Skeletal muscle tissue (tissue), 3 donors: ENCODE measurements at regions not wholly inside any gene's neighbourhood (a gene's known extent, or its start where the extent isn't known, plus 50 kb on each side); places are given as distances from the start of the nearest gene placed in this dataset.
"Not testable (repeated sequence)": the region's sequence is repeated elsewhere in the genome, so short reads cannot be mapped to it uniquely, and the experiment has no call there.

ENCODE experiments used
- H3K27ac ChIP-seq: one replicate; pipeline ENCODE4 v1.7.0; 2013; ENCODE audit warnings: mild to moderate bottlenecking, low read depth, low read length, inconsistent platforms
- H3K27me3 ChIP-seq, 3 donors: one replicate each; pipeline ENCODE4 v1.7.0; 2013; ENCODE audit warnings: low read length in 3 of 3; ENCODE audit not compliant: control insufficient read depth in 3 of 3, insufficient read depth in 3 of 3
- H3K36me3 ChIP-seq, 3 donors: one replicate each; pipeline ENCODE4 v1.7.0; 2013; ENCODE audit warnings: low read length in 3 of 3; ENCODE audit not compliant: control insufficient read depth in 3 of 3, insufficient read depth in 3 of 3
- H3K4me1 ChIP-seq, 3 donors: one replicate each; pipeline ENCODE4 v1.7.0; 2013; ENCODE audit warnings: low read length in 3 of 3, mild to moderate bottlenecking in 3 of 3; ENCODE audit not compliant: control insufficient read depth in 3 of 3, insufficient read depth in 3 of 3
- H3K4me3 ChIP-seq, 3 donors: one replicate each; pipeline ENCODE4 v1.7.0; 2013; ENCODE audit warnings: low read length in 3 of 3
- H3K9ac ChIP-seq, 3 donors: one replicate each; pipeline ENCODE4 v1.7.0; 2013; ENCODE audit warnings: low read length in 3 of 3, mild to moderate bottlenecking in 3 of 3, moderate library complexity in 2 of 3, low read depth in 1 of 3
- H3K9me3 ChIP-seq, 3 donors: one replicate each; pipeline ENCODE4 v1.7.0; 2013; ENCODE audit warnings: low read length in 3 of 3; ENCODE audit not compliant: control insufficient read depth in 3 of 3
- donor health status: Osteomylitis.

DNA sequence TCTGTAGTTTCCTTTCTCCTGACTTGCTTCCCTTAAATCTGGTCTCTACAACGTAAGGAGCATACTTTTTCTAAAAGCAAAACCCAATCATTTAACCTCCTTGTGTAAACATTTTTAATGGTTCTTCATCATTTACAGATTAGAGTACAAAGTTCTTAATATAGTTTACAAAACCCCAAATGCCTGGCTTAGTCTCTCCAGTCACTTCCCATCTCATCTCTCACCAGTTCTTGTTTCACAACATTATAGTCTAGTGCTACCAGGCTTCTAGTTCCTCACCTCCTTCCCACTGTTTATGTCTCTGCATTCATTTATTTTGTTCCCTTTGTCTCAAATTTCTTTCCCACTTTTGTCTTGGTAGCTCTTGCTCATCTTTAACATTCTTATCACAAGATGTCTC lies 168.4 kb downstream of the FASLG start:
- H3K4me3 ChIP-seq: no peak overlapping the region
- no peaks in the 10 kb centered on the region for H3K9me3 ChIP-seq

DNA sequence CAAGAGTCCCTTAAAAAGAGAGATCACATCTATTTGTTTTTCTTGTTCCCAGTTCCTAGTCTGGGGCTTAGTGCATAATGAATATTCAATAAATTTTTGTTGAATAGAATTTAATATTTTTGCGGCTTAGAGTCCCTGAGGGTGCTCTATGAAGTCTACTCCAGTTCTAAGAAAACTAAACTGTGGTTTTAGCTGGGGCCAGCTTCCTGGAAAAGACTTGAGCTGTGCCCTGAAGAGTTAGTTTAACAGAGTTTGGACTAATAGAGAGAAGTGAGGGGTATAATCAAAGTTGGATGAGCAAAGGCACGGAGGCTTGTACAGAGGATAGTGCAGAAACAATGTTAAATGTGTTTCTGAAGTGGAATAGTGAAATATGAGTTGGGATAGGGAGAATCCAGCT lies 168.9 kb downstream of the FASLG start:
- Histone ChIP-seq H3K9me3 (no peaks in the 10 kb centered on the region), H3K4me3 (no peak overlapping the region), H3K27me3 (no peaks in the 10 kb centered on the region), H3K36me3 (no peaks in the 10 kb centered on the region), H3K9ac (no peak overlapping the region), H3K4me1 (peaks cover 0 to 5% (median 0%) of the 10 kb centered on the region in 3 donors), H3K27ac (no peak overlapping the region)

More for the DNA sequence above, 168.4 kb downstream of the FASLG start:
- no peaks in the 10 kb centered on the region for H3K36me3 ChIP-seq
- peaks cover 0 to 5% (median 0%) of the 10 kb centered on the region in 3 donors for H3K4me1 ChIP-seq
- H3K9ac ChIP-seq: no peak overlapping the region
- H3K27ac ChIP-seq: no peak overlapping the region
- no peaks in the 10 kb centered on the region for H3K27me3 ChIP-seq

DNA sequence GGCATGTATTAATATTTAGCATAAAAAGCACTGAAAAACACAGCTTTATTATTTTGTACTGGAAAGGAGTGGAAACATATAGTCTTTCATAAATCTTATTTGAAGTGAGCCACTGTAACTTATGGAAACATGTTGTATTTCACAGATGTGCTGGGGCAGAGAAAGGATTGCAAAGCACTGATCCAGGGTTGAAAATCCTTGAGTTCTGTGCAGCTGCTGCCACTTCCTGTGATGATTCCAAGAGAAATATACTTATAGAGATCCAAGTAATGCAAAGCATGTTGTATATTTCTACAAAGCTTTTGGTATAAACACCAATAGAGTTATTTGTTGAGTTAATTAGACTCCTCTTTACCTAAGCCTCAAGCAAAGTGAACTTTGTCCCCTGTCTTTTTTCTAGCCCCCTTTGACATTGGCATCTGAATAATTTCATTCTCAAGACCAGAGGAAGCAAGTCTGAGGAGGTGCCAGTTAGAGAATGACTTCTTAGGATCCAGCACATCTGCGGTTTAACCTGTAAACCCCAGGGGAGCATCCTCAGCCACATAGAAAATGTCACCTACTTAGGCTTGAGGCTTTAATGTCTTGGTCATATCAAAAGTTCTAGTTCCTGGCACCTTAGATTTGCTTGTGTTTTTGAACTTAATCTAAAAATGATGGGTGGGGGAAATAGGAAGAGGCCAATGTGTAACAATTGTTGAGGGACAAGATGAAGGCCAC lies 173.3 kb downstream of the FASLG start:
- H3K27me3 ChIP-seq: no peaks in the 10 kb centered on the region
- H3K36me3 ChIP-seq: no peaks in the 10 kb centered on the region
- H3K9me3 ChIP-seq: no peaks in the 10 kb centered on the region
- H3K27ac ChIP-seq: no peak overlapping the region
- H3K9ac ChIP-seq: no peak overlapping the region
- H3K4me3 ChIP-seq: no peak overlapping the region
- no peaks in the 10 kb centered on the region for H3K4me1 ChIP-seq

GRCh38 chr1:172833954-172834353 lies 175.1 kb downstream of the FASLG start:
- Histone ChIP-seq H3K36me3 (no peaks in the 10 kb centered on the region), H3K4me3 (no peak overlapping the region), H3K9ac (no peak overlapping the region), H3K27ac (no peak overlapping the region), H3K4me1 (no peaks in the 10 kb centered on the region), H3K9me3 (no peaks in the 10 kb centered on the region), H3K27me3 (no peaks in the 10 kb centered on the region)

DNA sequence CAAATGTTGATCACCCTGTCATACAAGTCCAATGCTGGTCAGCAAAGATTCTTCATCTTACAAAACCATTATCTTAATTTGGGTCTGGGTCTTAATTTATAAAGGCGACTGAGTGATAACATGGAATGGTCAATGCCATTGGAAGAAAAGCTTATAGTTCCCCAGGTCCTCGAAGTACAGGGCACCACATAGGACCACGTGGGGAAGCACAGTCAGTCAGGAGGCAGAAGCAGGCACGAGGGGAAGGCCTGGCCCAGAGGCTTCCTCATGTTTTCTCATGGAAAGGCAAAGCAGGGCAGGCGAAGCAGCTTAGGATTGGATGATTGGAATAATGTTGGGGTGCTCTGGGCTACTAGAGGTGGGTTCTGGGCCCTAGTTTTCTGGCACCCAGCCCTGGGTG lies 175.7 kb downstream of the FASLG start:
- Histone ChIP-seq H3K27me3 (no peaks in the 10 kb centered on the region), H3K9me3 (no peaks in the 10 kb centered on the region), H3K4me3 (no peak overlapping the region), H3K9ac (no peak overlapping the region), H3K4me1 (no peaks in the 10 kb centered on the region), H3K36me3 (no peaks in the 10 kb centered on the region), H3K27ac (no peak overlapping the region)

DNA sequence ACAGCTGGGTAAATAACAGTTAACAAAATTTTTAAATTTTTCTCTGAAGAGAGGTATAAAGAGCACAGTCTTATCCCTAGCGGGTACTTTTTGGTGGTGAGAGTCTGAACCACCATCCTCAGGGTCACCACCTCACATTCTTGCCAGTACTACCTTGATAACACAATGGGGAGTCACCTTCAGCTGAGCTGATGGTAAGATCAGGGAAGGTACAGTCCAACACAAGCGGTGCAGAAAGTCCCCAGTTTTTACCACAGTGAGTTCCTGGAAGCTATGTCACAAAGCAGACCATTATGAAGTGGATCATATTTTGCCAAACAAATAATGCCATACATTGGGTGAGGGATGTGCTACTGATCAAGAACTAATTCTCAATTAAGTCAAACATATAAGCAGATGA lies 176.9 kb downstream of the FASLG start:
- Histone ChIP-seq H3K27me3 (no peaks in the 10 kb centered on the region), H3K36me3 (no peaks in the 10 kb centered on the region), H3K4me1 (no peaks in the 10 kb centered on the region), H3K9me3 (no peaks in the 10 kb centered on the region), H3K9ac (no peak overlapping the region), H3K27ac (no peak overlapping the region), H3K4me3 (no peak overlapping the region)

GRCh38 chr1:172837816-172838679 lies 179.1 kb downstream of the FASLG start:
- Histone ChIP-seq H3K4me3 (no peak overlapping the region), H3K4me1 (no peaks in the 10 kb centered on the region), H3K9me3 (no peaks in the 10 kb centered on the region), H3K27ac (no peak overlapping the region), H3K27me3 (peaks cover 0 to 3% (median 0%) of the 10 kb centered on the region in 3 donors), H3K36me3 (no peaks in the 10 kb centered on the region), H3K9ac (no peak overlapping the region)

DNA sequence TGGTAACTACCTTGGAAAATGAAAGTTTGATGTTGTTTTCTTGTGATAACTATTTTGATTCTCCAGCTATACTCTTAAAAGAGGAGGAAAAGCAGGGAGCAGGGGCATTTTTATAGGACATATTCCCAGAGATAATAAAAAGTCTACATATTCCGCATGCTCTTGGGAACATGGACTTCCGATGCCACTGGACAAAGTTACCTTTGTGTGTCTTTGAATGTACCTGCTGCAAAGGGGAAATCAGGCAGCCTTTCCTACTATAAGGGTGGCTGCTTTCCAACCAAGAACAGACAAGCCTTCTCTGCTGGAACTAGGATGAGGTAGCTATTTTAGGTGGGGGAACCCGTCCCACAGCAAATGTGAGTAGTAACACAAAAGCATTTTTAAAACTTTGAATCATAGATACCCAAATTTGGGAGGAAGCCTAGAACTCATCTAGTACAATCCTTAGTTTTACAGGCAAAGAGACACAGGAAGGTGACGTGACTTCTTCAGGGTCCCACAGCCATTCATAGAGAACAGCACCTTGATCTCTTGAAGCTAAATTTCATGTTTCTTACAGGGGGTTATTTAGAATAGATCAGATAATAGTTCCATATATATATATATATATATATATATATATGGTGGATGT lies 179.9 kb downstream of the FASLG start:
- peaks cover 0 to 3% (median 0%) of the 10 kb centered on the region in 3 donors for H3K27me3 ChIP-seq
- H3K27ac ChIP-seq: no peak overlapping the region
- H3K9me3 ChIP-seq: no peaks in the 10 kb centered on the region
- peaks cover 0 to 4% (median 0%) of the 10 kb centered on the region in 3 donors for H3K4me1 ChIP-seq
- H3K36me3 ChIP-seq: no peaks in the 10 kb centered on the region
- H3K9ac ChIP-seq: no peak overlapping the region
- H3K4me3 ChIP-seq: no peak overlapping the region

- H3K9ac ChIP-seq, H3K27ac ChIP-seq, H3K36me3 ChIP-seq, H3K4me1 ChIP-seq, H3K27me3 ChIP-seq, H3K9me3 ChIP-seq, H3K4me3 ChIP-seq: not testable (repeated sequence)
Measured at GRCh38 chr1:172839639-172840038, 180.7 kb downstream of the FASLG start.

GRCh38 chr1:172843444-172843843 lies 184.5 kb downstream of the FASLG start:
- no peaks in the 10 kb centered on the region for H3K36me3 ChIP-seq
- no peak overlapping the region for H3K4me3 ChIP-seq
- peaks cover 0 to 3% (median 0%) of the 10 kb centered on the region in 3 donors for H3K27me3 ChIP-seq
- H3K9ac ChIP-seq: no peak overlapping the region
- no peaks in the 10 kb centered on the region for H3K9me3 ChIP-seq
- peaks cover 0 to 10% (median 2%) of the 10 kb centered on the region in 3 donors for H3K4me1 ChIP-seq
- H3K27ac ChIP-seq: no peak overlapping the region
